Neural cell (in vitro differentiated cells): ENCODE measurements at regions not wholly inside any gene's neighbourhood (a gene's known extent, or its start where the extent isn't known, plus 50 kb on each side); places are given as distances from the start of the nearest gene placed in this dataset.

Source experiments
- CTCF ChIP-seq: fragments of 450-650 bp; IDR thresholded peaks from 2 replicates; pipeline ENCODE4 v1.5.1; 2014; ENCODE audit warnings: antibody characterized with exemption, mild to moderate bottlenecking, moderate library complexity; ENCODE audit not compliant: poor library complexity, severe bottlenecking
- EP300 ChIP-seq: fragments of 450-650 bp; conservative IDR thresholded peaks from 2 replicates; pipeline ENCODE4 v1.6.1; 2014; ENCODE audit warnings: antibody characterized with exemption, mild to moderate bottlenecking, moderate library complexity; ENCODE audit not compliant: poor library complexity, severe bottlenecking
- EZH2 ChIP-seq: fragments of 200-600, 300-800 bp; shearing (Covaris generic), sonication (generic); IDR thresholded peaks from 2 replicates; pipeline ENCODE4 v1.6.1; 2014; ENCODE audit warnings: antibody characterized with exemption, low read length, borderline replicate concordance, mild to moderate bottlenecking; ENCODE audit not compliant: insufficient read depth, poor library complexity, severe bottlenecking
- POLR2AphosphoS5 ChIP-seq: IDR thresholded peaks from 2 replicates; pipeline ENCODE4 v1.6.1; 2012
- RAD21 ChIP-seq: fragments of 450-650 bp; conservative IDR thresholded peaks from 2 replicates; pipeline ENCODE4 v1.6.1; 2014; ENCODE audit warnings: antibody characterized with exemption, mild to moderate bottlenecking, moderate library complexity
- REST ChIP-seq: IDR thresholded peaks from 2 replicates; pipeline ENCODE4 v1.6.1; 2012; ENCODE audit warnings: borderline replicate concordance
- SMC3 ChIP-seq: fragments of 450-650 bp; conservative IDR thresholded peaks from 2 replicates; pipeline ENCODE4 v1.6.1; 2014; ENCODE audit warnings: antibody characterized with exemption, mild to moderate bottlenecking, moderate library complexity; ENCODE audit not compliant: poor library complexity
- TAF1 ChIP-seq: IDR thresholded peaks from 2 replicates; pipeline ENCODE4 v1.6.1; 2012; ENCODE audit warnings: low read depth

GRCh38 chr3:182400838-182401237, 392.5 kb upstream of the ATP11B start:
- TF ChIP-seq RAD21, result no peak
- TF ChIP-seq CTCF, result no peak
- TF ChIP-seq REST, result no peak
- no peak for TF ChIP-seq POLR2AphosphoS5
- no peak for TF ChIP-seq SMC3
- no peak for TF ChIP-seq EP300
- no peak for TF ChIP-seq EZH2
- no peak for TF ChIP-seq TAF1
